Umbilical cord (tissue), 1 donor: ENCODE measurements at regions not wholly inside any gene's neighbourhood (a gene's known extent, or its start where the extent isn't known, plus 50 kb on each side); places are given as distances from the start of the nearest gene placed in this dataset.

Experiments
- DNase-seq: peaks from one replicate; pipeline ENCODE4 v3.0.0-alpha.2; 2015; ENCODE audit warnings: low spot score

DNA sequence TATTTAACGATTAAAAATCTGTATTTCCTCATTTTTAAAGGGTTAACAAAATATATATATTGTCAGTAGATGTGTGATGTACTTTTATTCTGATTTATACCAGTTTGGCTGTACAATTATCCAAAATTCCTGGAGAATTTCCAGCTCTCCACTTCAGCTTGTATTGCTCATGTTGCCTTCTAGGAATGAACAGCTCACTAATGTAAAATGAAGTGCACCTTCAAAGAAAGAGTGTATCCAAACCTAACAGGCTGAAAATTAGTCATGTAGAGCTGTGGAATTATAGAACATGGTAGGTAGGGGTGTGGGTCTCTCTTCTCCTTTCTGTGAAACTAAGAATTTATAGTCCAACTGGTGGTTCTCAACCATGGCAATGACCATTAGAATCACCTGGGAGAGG, 362.0 kb downstream of the ETNK1 start:
- no peak for DNase-seq

DNA sequence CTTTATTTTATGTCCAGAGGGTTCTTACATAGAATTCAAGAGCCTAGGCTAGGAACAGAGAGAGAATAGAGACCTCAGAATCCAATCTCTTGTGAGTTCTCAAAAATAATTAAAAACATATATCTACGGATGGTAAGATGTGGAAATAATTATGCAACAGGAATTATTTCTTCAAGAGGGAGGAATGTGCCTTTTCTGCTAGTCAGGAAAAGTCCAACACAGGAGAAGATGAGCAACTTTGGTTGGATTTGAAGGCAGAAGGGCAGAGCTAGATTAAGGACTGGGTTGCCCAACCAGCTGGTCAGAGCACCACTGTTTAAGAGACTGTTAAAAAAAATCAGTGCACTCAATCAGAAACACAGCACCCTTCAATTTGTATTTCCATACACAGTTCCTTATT, 365.5 kb downstream of the ETNK1 start:
- DNase-seq = no peak

DNA sequence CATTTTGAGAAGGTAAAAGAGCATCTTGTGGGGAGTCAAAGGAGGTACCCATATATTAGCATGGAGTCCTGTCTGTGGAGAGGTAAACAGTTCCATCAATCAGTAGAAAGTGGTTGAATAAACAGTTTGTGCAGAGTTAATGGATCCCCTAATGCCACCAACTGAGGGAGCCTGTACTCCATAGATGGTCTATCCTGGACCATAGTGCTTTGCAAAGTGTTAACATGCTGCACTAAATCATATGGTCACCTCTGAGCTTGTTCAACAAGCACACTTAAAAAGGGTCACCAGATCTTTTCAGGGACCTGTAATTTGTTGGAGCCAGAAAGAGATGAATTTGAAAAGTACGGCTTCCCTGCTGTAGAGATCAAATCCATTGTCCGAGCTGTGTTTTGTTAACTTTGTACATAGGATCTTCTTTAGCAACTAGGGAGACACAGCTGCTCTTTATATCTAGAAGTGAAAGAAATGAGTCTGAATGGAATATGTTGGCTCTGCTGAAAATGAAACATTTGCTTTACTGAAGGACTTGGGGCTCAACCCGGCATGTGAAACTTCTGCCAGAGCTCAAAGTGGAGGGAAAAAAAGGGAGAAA, 366.4 kb downstream of the ETNK1 start:
- DNase-seq = peak; percentile 85

DNA sequence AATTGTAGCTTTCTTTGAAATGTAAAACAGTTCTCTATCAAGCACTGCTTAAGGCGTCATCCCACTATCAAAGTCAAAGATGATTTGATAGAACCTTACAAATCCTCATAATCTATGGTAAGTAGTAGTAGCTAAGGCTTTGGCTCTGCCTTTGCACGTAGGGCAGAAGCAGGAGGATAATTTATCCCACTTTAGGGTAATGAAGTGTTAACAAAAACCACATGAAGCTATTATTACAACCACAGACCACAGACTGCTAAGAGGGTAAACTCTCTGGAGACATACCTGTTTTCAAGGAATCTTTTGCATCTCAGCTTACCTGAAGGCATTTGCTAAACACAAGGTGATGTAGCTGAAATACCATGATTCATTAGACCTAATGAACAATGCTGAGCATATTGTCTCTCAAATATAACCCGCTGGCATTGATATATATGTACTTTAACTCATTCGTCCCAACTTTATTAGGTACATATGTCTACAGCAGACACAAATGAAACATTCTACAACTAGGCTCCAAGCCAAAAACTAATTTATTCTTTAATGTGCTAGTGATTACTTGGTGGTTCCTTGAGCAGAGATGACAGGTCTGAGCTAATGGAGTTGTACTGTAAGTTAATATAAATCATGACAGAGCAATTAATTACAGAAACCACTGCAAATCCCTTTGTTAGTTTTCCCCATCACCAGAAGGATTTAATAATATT, 368.8 kb downstream of the ETNK1 start:
- peak; percentile 72 for DNase-seq

DNA sequence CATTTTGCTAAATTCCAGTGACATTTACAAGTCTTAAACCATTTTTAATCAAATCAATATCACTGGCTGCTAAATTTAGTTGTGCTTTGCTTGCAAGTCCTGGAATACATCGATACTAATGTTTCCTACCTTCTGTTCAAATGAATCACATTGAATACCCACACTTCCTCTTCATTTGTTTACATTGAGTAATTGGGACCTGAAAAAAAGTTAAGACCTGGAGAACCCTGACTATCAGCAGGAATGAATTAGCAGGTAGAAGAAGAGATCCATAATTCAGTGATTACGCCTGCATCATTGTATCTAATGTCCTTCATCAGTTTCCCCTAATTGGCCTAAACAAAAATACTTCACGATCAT, 369.3 kb downstream of the ETNK1 start:
- DNase-seq = no peak

DNA sequence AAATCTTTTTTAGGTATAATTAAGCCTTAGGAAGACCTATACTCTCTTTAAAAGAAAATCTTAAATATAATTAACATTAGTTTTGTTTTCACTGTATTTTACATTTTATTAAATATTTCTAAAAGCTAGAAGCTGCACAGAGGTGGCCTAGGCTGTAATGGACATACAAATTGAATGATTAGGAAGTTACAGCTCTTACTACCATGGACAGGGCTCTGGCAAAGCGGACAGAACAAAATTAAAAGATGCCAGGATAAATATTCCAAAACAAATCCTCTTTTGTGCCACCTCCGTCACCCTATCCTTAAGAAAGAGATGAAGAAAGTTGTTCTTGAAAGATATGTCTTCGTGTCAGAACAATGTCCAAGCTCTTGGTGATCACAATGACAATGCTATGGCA, 376.5 kb downstream of the ETNK1 start:
- DNase-seq = no peak

DNA sequence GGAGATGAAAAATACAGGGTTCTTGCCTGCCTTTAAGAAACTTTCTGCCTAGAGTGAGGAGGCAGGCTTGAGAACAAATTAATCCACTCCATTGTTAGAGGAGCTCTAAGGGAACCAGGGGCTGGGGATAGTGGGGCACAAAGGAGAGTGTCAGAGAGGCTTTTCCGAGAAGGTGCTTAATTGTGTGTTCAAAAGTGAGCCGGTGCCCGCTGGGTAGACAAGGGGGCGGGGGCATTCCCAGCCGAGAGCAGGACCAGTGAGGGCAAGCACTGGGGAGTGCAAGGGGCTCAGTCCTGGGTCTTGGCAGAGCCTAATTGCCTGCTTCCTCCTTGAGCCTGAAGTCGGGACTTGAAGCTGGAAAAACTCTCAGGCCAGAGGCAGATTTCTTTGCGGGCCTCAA, 377.4 kb downstream of the ETNK1 start:
- no peak for DNase-seq

DNA sequence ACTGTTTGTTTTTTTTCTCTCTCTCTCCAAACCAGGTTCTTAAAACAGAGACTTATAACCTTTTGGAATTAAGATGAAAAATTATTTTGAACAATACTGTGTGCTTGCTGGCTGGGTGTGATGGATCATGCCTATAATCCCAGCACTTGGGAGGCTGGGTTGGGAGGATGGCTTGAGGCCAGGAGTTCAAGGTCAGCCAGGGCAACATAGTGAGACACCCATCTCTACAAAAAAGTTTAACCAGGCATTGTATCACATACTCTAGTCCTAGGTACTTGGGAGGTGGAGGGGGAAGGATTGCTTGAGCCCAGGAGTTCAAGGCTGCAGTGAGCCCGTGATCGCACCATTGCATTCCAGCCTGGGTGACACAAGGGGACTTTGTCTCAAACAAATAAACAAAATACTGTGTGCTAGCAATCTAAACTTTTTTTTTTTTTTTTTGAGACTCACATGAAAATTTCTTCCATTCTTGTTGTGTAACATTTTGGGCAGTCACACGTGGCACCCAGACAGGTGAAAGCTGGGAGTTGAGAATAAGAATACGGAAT, 379.6 kb downstream of the ETNK1 start:
- DNase-seq = no peak

DNA sequence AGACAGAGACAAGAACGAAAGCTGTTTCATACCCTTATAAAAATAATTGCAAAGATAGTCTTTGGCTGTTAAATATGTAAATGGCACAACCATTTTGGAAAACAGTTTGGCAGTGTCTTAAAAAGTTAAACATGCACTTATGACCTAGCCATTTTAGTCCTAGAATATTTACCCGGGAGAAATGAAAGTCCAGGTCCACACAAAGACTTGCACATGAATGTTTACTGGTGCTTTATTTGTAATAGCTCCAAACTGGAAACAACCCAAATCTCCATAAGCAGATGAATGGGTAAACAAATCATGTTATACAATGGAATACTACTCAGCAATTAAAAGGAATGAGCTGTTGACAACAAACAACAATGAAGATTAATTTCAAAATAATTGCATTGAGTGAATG, 380.4 kb downstream of the ETNK1 start:
- no peak for DNase-seq

DNA sequence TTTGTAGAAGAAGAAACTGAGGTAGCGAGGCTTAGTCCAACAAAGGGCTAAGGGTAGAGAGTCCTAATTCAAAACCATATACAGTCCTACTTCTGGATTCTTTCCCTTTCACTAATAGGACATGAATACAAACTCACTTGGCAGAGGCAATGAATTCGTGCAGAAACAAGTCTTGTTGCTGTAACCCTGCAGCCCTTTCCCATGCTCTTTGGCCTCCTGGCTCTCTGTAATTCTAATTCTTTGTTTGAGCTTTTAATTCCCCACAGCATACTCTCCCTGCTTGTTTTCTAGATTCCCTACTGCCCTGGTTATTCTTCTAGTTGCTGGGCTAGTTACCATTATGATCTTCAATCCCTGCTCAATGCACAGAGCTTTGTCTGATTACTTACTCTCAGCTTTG, 381.4 kb downstream of the ETNK1 start:
- DNase-seq = peak; percentile 44

DNA sequence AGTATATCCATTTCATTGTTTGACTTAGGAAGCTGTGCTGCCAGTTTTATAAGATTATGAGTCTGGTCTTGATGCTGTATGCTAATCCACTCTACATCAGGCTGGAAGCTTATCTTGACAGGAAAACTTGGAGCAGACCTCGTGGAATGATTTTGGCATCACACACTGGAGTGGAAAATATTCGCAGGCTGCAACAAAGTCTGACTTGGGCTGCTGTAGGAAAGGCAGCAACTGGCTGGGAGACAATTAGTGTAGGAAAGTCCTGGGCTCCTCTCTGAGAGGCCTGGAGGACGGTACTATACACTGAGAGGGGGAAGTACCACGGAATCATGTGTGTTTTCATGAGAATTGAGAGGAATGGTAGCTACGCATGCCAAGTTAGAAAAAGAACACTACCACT, 383.7 kb downstream of the ETNK1 start:
- peak; percentile 95 for DNase-seq

DNA sequence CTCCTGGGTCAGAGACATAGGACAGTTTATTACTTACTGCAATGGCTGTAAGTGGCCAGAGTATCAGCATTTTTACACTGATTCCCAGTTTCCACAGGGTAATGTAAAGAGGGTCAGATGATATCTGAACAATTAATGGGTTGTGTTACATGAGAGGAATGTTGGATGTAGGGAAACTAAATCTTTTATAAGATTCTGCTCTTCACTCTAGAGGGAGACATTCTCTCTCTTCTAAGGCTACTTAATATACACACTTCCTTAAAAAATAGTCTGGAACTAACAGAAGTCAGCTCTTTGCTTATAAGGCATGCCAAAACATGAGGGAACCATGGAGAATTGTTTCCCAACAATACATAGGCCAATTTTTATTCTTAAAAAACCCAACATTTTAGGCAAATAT, 389.8 kb downstream of the ETNK1 start:
- DNase-seq = no peak

DNA sequence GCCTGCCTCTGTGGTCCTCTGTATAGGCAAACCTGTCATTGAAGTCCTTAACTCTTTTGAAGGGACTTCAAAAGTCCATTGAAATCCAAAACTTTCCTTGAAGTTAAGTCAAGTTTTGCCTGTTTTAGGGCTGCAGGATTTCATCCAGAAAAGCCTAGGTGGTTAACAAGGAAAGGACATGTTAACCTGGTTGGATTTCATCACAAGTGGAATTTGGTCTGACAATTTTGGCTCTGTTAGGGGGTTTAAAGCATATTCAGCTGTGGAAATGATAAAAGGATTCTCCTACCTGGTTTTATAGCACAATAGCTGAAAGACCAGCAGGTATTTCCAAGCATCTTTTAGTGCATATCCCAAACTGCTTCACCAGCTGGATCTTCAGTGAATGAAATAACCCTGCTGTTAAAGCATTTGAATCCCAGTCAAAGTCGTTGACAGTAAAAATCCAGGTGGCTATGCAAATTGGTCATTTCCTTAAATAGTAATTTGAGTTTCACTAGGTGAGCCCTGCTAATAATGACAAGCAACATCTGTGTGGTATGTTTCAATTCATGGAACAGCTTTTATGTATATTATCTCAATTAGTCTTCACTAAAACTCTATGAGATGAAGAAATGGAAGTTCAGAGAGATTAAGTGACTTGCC, 400.5 kb downstream of the ETNK1 start:
- DNase-seq = no peak

DNA sequence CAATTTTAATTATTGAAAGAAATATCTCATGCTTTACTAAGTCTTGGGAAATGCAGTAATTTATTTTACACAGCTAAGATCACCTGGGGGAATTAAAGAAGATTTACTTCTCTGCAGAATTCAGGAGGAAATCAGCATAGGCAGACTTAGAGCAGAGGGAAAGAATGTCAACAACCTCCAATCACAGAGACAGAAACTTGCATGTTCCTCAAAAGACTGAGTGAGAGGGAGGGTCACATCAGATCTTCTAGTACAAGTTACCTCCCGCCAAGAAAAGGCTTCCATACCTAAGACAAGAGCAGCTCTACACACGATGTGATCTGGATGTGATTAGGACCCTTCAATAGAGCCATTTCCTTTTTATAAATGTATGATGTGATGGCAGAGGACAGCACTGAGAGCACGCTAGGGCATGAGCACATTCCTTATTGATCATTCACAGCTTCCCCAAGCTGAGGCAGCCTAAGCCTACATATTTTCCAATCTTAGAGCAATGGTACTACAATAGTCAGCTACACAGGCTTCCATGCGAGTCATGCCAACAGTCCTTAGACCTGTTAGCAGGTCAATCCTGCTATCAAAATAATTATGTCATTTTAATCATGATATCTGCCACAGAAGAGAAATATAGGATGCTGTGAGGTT, 403.3 kb downstream of the ETNK1 start:
- no peak for DNase-seq

DNA sequence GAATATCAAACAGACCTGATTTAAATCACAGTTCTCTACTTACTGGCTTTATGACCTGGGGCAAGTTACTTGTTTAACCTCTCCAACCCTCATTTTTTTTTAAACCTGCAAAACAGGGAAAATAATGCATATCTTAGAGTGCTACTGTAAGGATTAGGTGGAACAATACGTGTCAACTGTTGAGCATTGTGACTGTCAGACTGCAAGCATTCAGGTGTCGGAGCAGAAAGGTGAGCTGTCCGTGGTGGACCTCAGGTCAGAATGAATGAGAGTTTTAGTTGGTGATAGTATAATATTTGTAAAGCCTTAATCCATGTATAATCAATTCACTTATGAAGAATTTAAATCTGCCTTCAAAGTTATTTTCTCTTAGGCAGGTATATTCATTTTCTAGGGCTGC, 404.2 kb downstream of the ETNK1 start:
- no peak for DNase-seq

DNA sequence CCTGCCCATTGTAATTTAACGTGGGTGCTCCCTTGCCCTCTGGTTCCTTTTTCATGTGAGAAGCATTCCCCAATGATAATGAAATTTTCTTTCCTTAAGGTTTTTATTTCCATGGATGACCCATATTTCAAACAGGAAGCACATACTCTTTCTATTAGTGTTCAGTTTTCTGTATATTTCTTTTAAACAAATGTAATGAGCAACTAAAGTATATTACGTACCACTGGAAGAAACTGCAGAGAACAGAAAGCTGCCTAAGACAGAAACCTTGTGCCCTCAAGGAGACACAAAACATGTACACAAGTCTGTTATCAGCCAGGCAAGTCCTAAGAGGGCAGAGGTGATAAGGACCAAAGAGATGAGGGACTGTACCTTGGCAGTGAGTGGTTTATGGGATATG, 414.9 kb downstream of the ETNK1 start:
- DNase-seq = no peak

DNA sequence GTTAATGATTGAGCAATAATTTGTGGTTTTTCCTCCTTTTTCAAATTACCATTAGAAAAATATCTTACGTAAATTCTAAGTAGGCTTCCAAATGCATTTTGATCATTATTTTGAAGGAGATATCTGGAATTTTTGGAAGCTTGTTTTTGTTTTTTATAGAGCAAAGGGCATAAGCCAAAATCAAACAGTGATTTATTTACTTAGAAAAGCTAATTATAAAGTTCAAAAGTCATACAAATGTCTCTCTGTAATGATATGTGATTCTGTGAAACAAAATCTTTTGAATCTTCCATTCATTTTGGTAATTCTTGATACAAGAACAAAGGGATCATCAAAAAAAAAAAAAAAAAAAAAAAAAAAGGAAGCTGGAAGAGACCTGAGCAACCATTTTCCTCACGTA, 416.8 kb downstream of the ETNK1 start:
- DNase-seq = no peak

DNA sequence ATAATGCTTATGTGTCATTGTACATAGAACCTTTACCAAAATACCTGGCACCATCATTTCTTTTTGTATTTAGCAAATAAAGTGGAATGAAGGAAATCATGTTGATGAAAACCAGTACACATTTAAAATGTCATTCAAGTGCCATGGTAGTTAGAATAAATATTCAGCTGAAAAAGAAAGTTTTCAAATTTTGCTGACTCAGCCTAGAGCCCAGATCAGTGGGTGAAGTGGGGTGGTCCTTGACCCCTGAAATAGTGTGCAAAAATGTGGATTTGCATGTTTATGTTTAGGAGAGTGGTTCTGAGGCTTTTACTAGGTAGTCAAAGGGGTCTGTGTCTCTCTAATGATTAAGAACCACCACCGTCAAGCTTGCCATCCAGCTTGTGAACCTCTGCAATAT, 418.7 kb downstream of the ETNK1 start:
- no peak for DNase-seq

DNA sequence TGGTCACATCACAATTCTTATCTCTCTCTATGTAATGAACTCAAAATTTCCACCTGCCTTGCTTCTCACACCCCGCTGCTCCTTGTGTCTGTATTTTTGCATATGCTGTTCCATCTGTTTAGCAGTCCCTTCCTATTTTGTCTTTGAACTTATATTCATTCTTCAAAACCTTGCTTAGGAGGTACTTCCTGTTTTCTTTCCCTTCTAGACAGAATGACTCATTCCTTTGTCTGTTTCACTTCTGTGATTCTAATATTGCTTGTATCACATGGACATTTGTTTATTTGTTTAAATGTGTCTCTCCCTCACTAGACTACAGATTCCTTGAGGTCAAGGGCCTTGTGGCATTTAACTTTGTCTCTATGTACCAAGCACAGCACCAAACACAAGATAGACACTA, 424.2 kb downstream of the ETNK1 start:
- no peak for DNase-seq

DNA sequence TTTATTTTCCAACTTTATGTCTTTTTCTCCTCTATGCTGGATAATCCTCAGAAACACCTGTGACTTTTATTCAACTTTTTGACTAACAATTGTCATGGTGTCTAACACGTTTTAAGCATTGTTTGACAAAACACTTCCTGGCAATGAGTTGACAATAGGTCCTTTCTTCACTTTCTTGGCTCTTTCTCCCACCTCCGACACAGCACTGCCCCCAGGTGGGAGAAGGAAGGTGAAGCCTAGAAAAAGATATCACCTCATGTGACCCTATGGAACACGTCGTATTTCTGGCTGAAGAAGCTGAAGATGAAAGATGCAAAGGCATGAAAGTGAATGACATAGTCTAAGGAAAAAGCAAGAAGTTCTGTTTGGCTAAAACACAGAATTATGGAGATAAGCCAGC, 430.0 kb downstream of the ETNK1 start:
- no peak for DNase-seq

DNA sequence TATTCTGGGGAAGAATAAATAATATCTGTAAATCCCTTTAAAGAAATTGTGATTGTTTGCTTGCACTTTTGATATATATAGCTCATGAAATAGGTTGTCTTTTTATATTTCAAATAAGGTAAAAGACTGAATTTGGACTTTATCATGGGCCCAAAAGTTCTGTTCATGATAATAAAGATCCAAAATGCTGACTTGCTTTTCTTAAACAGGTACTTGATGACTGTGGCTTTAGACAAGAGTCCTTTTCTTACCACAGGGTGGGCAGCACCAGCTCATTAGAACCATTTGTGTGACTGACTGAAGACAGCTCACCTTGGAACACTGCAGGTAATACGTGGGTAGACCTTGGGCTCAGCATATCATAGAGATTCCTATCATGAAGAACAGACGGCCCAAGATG, 432.6 kb downstream of the ETNK1 start:
- no peak for DNase-seq

DNA sequence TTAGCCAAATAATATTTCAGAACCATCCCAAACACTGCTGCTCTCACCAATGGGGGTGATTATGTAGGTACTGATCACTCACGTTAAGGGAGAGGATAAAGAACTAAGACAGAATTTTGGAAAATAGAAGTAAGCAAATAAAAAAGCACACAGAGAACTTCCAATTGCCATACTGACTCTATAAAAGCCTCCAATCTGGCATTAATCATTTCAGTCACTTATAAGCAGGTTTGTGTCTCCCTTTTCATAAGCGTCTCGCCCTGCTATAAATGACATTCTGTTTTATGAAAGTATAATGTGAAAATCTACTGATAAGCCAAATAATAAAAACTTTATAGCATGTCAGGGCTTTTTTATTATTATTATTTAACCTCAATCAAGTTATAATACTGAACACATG, 435.2 kb downstream of the ETNK1 start:
- DNase-seq = no peak

DNA sequence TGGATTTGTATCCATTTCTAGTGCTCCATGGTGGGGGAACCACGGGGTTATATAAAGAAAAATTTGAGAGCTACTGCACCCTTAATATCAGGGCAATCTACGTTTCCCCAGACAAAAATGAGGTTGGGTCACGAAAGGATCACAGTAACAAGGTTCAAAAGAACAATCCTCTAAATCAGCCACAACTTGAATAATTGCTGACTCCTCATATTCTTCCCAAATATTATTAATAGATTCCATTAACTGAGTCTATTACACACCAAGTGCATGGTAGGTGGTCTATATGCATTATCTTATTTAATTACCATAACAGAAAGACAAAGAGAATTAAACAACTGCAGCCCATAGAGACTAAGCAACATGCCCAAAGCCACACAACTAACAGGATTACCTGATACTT, 438.2 kb downstream of the ETNK1 start:
- DNase-seq = no peak
